ENCODE measurements at regions not wholly inside any gene's neighbourhood (a gene's known extent, or its start where the extent isn't known, plus 50 kb on each side); places are given as distances from the start of the nearest gene placed in this dataset.
A peak's percentile ranks its signal among the peaks of the same experiment; 100 is the strongest.
"Not testable (repeated sequence)": the region's sequence is repeated elsewhere in the genome, so short reads cannot be mapped to it uniquely, and the experiment has no call there.

GRCh38 chrX:120753413-120754251 lies 122.0 kb downstream of the CT47B1 start:
- peak in 1 of 3 experiments; percentile 31 for DNase-seq (ENCODE audit: low read depth in 3 of 3)

GRCh38 chrX:120752431-120753082 lies 122.7 kb upstream of the C1GALT1C1 start:
- DNase-seq (ENCODE audit: low read depth in 3 of 3) = no peak

GRCh38 chrX:120751683-120752082 lies 121.8 kb upstream of the C1GALT1C1 start:
- DNase-seq (ENCODE audit: low read depth in 3 of 3) = no peak

DNA sequence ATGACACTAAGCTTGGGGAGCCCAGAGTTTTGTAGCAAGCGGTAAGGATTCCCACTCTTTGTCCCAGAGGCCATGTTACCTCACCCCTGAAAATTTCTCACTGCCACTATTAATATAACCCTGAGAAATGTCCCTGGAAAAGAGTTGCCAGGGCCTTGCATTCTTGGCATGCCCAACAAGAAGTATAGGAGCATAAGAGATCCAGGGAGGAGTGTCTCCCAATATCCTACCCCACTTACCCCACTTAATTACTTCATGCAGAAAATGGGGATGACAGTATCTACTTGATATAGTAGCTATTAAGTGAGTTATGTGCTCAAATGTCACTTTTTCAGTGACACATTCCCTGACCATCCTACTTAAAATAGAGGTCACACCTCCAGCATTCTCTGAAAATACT lies 120.5 kb upstream of the C1GALT1C1 start:
- no peak for DNase-seq (ENCODE audit: low read depth in 3 of 3)

GRCh38 chrX:120749141-120749846 lies 119.4 kb upstream of the C1GALT1C1 start:
- no peak for DNase-seq (ENCODE audit: low read depth in 3 of 3)

DNA sequence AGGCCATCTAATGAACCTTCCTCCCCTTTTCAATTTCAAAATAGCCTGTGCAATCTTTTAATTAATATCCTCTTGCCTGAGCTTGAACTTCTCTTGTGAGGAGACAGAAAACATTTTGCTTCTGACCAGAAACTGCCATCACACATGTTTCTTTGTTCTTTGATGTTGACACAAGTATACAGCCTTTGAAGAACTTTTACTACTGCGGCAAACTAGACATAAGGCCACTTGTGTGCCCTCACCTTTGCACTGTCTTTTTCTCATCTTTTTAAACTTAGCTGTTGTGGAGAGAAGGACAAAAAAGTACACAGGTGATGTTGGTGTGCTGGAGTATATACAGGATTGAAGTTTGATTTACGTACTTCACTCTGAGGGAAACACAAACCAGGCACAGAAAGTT lies 116.3 kb upstream of the C1GALT1C1 start:
- DNase-seq (ENCODE audit: low read depth in 3 of 3) = no peak

- no peak for DNase-seq (ENCODE audit: low read depth in 3 of 3)
Observed at GRCh38 chrX:120742946-120743665, 113.3 kb upstream of the C1GALT1C1 start.

- DNase-seq (ENCODE audit: low read depth in 3 of 3) = no peak
Observed at GRCh38 chrX:120741452-120741851, 111.6 kb upstream of the C1GALT1C1 start.

- DNase-seq (ENCODE audit: low read depth in 3 of 3) = no peak
Observed at GRCh38 chrX:120740072-120740471, 110.2 kb upstream of the C1GALT1C1 start.

- no peak for DNase-seq (ENCODE audit: low read depth in 3 of 3)
Observed at GRCh38 chrX:120739300-120739699, 109.4 kb upstream of the C1GALT1C1 start.

DNA sequence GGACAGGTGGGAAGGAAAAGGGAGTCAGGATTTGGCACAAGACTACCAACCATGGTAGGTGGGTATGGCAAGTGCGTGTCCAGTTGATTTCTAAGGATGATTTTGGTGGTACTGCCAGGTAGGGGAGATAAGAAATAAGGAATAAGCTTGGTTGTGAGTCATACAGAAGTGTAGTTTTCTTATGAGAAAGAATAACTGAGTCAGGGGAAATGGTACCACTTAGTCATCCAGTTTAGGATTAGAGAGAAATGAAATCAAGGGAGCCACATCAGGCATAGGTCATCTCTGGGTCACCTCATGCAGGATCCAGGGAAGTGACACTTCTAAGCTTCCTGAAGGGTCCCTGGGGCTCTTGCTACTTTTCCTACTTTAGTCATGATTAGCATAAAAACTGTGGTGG lies 107.1 kb upstream of the C1GALT1C1 start:
- no peak for DNase-seq (ENCODE audit: low read depth in 3 of 3)

DNA sequence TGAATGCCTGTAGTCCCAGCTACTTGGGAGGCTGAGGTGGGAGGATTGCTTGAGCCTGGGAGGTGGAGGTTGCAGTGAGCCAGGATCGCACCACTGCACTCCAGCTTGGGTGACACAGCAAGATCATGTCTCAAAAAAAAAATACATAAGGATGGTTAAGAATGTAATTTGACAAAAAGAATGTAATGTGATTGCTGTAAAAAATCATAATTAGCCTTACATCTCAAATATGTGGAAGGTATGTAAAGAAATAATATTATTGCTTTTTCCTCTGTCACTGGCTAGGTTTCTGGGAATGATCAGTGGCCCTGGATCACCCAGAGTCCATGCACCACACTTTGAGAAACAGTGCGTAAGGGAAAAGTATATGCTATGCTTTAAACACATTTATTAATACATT lies 106.1 kb upstream of the C1GALT1C1 start:
- DNase-seq (ENCODE audit: low read depth in 3 of 3) = no peak

DNA sequence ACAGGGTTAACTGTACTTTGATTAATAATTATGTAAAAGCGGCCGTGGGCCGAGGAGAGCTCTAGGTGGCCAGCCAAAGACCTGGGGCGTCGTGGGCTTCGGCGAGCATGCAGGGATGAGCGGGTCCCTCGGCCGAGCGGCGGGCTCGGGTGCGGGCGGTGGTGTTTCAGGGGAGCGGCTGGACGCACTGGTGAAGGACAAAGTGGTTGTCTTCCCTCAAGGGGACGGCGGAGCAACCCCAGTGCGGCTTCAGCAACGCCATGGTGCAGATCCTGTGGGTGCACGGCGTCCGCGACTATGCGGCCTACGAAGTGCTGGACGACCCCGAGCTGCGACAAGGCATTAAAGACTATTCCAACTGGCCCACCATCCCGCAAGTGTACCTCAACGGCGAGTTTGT lies 103.0 kb upstream of the C1GALT1C1 start:
- DNase-seq (ENCODE audit: low read depth in 3 of 3) = no peak

- no peak for DNase-seq (ENCODE audit: low read depth in 3 of 3)
Observed at GRCh38 chrX:120732461-120732860, 102.6 kb upstream of the C1GALT1C1 start.

- DNase-seq (ENCODE audit: low read depth in 3 of 3) = no peak
Observed at GRCh38 chrX:120731386-120731785, 101.5 kb upstream of the C1GALT1C1 start.

GRCh38 chrX:120729506-120730255 lies 99.8 kb upstream of the C1GALT1C1 start:
- DNase-seq (ENCODE audit: low read depth in 3 of 3) = not testable (repeated sequence)

GRCh38 chrX:120727911-120728310 lies 98.1 kb upstream of the C1GALT1C1 start:
- DNase-seq (ENCODE audit: low read depth in 3 of 3) = no peak

DNA sequence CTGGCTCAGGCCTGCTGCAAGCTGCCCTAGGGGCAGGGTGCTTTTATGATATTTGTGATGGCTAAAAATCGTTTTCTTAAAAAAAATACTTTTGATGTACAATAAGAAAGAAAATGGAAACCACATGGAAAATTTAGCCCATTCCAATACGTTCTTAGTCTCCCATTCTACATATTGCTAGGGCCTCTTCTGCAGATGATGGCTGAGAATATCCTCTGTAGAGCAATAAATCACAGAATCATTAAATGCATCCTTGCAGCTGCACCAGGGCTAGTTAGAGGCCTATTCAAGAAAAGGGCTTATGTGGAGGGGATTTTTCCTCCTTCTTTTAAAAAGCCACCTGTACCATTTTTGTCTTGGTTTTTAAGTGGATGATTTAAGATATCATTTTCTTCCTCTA lies 97.6 kb upstream of the C1GALT1C1 start:
- no peak for DNase-seq (ENCODE audit: low read depth in 3 of 3)

DNA sequence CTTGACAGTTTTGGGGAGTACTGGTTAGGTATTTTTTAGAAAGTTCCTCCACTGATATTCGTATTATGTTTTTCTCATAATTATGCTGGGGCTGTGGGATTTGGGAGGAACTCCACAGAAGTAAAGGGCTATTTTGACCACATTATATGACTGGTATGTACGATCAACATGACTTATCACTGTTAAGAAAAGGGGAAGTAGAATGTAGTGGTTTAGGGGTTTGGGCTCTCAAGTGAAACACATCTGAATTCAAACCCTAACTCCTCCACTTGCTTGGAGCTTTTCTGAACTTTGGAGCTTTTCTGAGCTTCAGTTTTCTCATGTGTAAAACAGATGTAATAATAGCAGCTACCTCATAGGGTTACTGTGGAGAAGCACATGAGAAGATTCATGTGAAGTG lies 96.4 kb upstream of the C1GALT1C1 start:
- no peak for DNase-seq (ENCODE audit: low read depth in 3 of 3)

DNA sequence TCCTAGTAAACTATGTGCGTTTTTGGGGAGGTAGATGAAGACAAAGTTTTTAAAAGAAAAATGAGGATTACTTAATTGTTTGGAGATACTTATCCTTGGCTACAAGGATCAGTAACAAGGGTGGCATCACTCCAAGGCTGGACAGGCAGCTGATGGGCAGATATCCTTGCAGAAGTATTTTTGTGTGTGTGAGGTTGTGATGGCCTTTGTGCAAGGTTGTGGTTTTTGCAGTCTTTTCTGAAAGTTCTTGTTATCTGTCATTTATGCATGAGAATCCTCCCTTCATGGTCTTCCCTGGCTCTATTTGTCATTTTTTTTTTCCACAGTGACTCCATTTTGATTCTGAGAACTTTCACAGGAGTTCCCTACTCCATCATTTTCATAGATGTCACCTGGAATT lies 96.0 kb upstream of the C1GALT1C1 start:
- DNase-seq (ENCODE audit: low read depth in 3 of 3) = no peak

GRCh38 chrX:120719622-120720021 lies 89.8 kb upstream of the C1GALT1C1 start:
- no peak for DNase-seq (ENCODE audit: low read depth in 3 of 3)

Data from stimulated activated CD4-positive, alpha-beta T cell treated with anti-CD3 and anti-CD28 coated beads, TNF-alpha, amount 100 ng/mL, for 24 hours (primary cell).